ENCODE measurements at regions not wholly inside any gene's neighbourhood (a gene's known extent, or its start where the extent isn't known, plus 50 kb on each side); places are given as distances from the start of the nearest gene placed in this dataset.
A peak's percentile ranks its signal among the peaks of the same experiment; 100 is the strongest.

DNA sequence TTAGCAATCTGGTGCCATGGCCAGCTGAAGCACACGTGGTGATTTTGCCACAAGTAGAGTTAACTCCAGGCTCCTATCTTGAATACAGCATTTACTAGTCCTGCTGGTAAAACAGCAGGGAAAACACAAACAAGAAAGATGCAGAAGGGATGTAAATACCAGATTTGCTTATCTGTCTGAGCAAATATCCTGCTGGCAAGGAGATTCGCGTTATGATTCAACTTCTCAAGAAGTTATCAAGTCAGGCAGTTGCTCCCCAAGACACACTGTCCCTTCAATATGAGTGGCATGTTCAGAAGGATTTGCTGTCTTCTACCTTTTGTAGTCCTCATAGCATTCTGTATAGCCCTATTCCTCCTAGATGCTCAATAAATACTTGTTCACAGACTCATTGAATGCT, 171.2 kb upstream of the EGLN3 start:
- DNase-seq = no peak

DNA sequence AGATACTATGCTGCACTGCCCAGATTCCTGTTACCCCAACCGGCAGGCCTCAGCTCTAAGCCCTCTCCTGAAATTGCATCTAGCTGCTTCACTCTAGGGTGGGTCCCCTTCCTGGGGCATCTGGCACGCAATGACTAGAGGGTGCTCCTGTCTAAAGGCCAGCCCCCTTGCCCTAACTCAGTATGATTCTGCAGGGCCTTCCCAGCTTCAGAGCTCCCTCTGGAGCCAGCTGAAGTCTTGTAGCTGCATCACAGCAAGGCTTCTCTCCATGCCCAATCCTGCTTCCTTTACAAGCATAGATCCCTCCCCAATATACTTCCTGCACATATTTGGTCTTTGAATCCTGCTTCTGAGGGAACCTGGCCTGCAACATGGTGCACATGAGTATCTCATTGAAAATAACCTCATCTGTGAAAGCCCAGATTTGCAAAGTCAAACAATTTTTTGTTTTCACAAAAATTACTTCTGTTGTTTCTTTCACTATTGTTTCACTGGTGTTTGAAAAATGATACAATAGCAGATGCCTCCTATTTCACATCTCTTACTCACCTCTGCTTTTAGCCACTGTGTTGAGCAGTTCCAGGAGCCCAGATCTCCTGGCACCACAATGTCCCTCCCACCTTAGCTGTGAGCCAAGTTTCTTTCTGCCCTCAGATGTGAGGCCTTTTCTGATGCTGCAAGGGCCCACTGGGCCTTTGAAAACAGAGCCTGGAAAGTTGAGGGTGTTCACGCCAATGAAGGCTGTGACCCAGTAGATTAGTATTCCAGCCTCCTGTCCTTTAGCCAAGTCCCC, 169.5 kb upstream of the EGLN3 start:
- no peak for DNase-seq

DNA sequence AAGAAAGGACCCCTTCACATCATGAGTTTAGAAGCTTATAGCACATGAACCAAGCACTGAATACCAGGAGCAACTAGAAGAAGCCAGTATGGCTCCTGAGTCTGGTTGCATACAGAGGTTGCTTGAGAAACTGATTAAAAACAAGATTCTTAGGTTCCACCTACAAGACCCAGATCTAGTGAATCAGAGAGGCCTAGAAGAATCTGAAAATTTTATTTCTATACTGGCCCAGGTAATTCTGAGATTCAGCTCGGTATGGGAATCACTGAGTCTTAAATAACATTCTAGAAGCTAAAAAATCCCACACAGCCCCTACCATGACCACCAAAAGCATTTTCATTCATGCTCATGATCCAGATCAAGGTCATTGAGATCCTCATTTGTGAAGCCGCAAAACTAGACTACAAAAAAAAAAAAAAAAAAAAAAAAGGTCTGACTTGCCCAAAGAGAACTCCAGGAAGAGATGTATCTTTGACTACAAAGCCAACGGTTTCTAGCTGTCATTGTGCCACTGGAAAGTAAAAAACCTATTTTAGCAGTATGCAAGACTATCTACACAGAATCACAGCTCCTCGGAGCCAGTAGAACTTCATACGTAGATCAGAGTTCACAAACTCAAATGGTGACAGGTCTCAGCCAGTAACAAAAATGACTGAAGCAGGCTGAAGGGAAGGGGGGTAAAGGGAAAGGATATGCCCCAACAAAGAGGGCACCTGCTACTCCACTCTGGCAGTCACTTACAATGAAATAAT, 168.4 kb upstream of the EGLN3 start:
- DNase-seq = no peak

DNA sequence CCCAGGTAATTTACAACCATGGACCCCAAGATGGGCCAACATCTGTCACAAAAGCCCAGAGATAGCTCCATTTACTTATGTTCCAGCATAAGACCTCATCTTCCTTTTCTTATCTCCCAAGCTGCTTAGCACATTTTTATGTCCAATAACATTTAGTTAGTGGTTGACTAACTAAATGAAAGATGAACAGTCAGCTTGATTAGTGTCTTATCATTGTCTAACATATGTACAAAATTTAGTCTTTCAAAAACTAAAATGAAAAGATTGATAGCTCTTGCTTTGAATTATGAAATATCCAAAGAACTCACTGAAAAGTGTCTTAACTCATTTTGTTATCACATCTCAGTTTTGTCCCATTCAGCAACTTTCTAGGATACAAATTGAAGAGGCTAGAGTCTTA, 163.1 kb upstream of the EGLN3 start:
- DNase-seq = no peak

DNA sequence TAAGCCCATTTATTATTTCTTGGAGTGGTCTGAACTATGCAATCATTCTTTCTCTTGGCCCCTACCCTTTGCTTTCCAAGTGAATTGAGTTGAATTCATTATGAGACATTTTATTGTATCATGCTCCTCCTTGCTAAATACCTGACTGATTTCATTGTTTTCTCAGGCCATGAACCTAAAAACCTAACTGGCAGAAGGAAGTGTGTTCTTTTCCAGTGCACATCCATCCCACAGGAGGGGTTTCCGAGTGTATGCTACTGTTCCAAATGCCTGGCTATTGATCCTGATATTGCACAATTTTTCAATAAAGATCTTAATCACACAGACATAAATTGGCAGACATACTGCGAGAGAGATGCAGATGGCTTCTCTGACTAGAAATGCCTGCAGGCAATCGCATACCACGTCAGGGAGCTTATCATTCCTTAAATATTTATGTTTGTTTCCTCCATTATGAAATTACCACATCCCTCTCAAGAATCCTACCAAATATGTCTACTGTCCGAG, 162.2 kb upstream of the EGLN3 start:
- DNase-seq = no peak

DNA sequence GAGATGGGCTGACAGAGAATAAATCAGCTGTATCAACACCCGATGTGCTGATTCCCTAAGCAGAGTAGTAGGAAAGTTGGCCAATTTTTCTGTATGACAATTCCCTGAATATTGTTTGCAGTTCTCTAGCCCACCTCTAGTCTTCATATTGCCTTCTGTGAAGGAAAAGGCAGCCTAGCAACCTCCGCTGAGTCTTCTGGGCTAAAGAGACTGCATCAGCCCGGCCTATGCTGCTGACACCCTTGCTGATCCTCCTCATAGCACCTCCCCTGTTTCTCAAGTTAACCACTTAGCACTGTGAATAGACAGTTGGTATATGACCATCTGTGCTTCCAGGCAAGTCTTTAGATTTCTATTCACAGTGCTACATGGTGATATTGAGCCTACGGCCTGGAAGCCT, 161.1 kb upstream of the EGLN3 start:
- DNase-seq = no peak

DNA sequence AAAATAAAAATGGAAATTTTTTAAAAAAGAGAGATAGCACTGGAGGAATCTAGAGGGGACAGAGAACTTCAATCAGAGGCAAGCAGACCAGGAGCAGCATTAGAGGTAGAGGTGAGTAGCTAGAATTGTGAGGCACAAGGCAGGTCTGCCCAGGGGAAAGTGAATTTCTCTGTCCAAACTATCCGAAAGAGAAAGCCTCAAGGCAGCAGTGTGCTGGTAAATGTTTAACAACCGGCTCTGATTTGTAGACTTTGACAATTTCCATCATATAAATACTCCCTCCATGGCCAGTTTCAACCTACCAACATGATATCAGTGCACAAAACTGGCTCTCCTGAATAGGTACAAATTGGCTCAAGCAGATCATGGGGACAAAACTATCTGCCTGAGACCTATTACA, 160.6 kb upstream of the EGLN3 start:
- no peak for DNase-seq

DNA sequence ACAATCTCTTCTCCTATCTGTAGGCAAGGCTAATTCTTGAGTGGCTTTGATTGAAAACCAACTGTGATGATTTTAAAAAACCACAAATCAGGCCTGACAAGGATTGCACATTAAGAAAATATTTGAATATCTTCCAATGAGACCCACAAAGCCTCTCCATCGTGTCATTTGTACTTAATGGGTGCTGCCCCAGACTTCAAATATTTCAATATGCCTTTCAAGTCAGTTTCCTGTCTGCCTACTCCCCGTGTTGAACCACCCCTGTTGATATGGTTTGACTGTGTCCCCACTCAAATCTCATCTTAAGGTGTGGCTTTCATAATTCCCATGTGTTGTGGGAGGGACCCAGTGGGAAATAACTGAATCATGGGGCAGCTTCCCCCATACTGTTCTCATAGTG, 159.7 kb upstream of the EGLN3 start:
- DNase-seq = no peak

DNA sequence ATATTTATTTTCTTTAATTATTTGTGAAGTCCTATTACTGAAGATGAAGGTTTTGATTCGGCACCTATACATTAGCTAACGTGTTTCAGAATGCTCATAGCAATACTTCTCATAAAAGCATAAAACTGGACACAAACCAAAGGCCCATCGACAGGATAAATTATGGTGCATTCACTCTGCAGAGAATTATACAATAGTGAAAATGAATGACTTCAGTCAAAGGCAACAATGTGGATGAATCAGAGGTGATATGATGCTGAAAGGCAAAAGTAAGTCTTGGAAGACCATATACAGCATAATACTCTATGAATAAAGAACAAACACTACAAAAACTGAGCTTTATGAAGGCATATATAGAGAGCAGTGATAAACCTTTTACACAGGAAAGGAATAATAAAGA, 156.6 kb upstream of the EGLN3 start:
- DNase-seq = no peak

DNA sequence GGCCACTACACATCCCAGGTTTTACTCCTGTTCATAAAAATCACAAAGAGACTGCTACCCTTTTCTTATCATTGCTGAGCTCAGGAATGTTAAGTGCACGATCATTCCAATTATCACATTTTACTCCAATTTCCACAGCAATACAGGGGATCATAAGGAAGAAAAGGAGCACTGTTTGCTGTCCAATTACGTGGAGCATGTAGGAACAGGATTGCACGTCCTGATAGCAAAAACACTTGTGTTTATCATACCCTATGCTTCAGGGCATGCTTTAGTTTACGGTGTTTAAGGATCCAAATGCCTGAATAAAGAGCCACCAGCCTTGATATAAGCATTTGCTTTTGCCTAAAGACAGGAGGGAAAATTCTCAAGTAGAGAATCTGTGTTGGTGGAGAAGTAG, 155.4 kb upstream of the EGLN3 start:
- no peak for DNase-seq

DNA sequence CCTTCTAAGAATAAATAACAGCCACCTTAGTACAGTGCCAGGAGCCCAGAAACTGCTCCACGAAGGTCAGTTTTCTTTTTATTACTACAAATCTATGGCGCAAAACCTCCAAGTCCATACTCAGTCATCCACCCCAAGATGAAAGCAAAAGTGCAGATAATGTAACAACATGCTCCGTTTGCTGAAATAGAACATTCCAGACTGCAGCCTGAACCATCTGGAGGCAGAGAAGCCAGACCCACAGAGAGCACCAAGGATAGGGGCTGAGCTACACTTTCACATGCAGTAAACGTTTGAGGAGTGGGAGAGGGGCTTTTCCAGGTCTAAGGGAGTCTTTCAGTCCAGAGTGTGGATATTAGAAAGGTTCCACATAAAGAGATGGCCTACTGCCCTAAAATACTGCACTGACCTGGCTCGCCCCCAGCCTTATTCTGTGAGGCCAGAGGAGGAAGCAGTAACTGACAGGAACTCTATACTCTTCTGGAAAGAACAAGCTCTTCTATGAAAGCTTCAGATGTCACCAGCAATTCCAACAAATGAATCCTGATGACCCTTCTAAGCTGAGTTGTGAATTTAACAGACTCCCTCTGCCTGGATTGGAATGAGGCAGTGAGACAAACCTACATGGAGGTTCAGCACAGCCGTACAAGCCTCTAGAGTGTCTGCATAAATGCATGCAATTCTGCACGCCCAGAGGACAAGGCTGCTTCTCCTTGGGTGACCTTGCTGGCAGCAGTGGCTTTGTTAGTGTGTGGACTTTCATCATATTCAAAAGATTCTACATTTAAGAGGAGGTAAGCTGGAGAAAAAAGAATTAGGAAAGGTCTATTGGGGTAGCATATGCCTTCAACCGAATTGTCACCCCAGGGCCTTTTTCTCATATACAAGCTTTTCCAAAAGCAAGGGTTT, 153.9 kb upstream of the EGLN3 start:
- DNase-seq = no peak

DNA sequence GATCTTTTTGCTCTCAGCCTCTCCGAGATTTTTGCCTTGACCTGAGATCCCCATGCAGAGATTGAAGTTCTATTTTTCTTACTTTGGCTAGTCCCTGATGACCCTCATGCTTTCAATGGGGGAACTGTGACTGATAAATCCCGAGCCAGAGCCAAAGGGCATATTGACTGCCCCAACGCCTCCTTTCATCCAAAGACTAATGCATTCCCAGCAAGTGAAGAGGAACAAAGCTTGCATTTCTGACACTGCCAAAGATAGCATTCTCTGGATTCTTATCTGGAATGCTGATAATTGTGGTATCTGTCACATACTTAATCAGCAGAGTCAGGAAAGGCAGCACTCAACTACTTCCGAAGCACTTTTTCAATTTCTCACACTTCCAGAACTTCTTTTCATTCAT, 152.3 kb upstream of the EGLN3 start:
- no peak for DNase-seq

DNA sequence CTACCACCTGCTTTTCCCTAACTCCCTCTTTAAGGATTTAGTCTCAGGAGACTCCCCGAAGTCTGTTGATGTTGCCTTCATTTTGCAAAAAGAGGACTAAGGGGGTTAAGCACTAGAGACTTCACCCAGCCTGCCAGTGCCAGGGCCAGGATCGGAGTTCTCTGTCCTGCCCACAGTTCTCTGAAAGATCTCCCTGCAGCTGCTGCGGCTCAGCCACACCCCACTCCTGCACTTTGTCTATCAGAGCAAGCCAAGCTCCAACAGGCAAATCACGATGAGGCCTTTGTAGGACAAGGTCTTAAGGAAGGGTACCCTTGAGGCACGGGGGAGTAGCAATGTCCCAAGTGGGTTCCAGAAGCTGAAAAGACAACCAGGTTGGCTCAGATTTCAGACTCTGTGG, 148.8 kb upstream of the EGLN3 start:
- no peak for DNase-seq

DNA sequence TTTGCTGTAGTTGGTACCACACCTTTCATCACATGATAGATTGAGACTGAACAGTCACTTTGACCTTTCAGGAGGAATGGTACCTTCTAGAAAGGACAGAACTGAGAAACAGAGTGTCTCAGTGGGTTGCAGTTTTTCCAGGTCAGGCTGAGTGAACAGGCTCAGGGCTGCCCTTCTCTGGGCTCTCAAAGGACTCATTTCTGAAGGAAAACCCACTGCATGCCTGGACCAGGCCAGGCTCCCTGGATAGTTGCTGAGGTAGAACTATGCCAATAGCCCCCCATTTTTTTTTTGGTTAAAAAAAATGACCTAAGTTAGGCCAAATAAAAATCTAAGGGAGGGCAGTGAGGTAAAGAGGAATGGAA, 148.1 kb upstream of the EGLN3 start:
- no peak for DNase-seq

DNA sequence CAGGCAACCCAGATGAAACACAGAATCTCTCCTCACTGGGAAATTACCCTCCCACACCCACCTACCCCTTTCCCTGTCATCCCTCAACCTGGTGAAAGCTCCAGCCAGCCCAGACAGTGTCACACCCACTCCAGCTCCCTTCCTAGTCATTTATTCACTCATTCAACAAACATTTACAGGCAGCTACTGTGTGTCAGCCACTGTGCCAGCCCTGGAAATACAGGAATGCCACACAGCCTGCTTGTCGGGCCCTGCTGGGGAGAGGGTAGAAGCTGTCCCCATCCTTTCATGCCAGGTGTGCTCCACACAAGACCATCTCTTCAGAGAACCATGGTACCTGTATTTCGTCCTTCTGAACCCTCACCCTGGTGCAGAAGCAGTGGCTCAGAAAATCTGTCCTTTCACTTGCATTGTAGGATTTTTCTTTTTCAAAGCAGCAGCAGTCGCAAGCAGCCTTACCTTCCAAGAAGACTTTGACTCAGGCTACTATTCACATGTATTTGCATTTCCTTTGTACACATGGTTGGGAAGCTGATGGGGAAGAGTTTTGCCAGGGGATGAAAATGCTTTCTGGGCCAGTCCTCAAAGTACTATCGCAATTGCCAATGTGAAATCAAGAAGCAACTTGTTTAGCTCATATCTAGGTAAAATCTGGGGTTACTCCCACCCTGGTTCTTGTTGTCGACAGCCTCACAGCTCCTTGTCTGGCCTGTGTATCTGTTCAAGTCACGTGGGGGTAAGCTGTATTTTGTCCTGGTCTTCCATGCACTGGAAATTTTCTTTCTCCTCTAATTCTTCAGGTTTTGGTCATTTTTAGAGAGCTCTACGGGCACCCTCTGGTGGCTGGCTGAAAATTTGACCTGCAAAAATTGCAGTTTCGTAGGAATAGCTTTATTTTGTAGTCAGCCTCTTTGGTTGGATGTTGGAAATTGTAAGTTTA, 147.4 kb upstream of the EGLN3 start:
- DNase-seq = peak; percentile 15

DNA sequence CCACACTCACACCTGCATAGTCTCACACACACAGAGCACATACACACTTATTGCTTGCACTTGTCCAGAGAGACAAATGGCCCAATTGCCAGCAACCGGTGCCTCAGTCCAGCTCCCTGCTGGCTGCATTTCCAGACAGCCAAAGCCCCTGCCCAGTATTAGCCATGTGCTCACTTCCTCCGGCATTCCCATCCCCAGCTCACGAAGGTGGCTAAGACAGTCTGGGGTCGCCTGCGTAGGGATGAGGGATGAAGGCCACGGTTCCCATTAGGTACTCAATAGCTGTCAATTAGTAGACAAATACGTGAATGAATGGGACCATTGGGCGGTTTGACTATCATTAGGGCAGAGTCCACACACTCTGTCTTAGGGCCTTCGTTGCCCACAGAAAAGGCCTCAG, 146.8 kb upstream of the EGLN3 start:
- DNase-seq = no peak

DNA sequence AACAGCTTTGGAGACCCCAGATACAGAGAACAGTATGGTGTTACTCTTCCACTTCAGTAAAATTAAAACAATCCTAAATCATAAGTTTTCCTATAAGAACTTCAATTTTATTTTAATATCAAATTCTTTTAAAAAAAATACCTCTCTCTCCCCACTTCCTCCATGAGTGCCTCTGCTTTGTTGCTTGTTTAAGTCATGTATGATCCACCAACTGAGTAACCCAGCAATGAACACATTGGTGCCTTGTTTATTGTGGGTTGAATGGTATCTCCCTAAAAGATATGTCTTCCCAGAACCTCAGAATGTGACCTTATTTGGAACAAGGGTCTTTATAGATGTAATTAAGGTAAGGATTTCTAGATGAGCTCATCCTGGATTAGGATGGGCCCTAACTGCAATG, 143.5 kb upstream of the EGLN3 start:
- DNase-seq = no peak

DNA sequence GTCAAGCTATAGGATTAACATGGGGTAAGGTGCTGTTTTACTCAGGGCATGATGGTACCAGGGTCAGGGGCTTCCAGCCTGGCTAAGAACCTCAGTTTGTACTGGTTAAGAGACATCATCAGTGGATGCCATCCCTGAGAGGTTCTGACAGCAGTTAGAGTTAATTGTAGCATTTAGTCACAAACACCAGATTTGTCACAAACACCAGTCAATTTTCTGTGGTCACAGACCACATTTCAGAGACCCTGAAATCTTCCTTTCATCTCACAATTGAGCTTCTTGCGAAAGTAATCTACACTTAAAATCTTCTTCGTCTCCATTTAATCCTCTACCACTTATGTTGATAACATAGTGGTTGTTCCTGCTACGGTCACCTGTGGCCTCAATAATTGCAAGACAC, 143.0 kb upstream of the EGLN3 start:
- DNase-seq = no peak

DNA sequence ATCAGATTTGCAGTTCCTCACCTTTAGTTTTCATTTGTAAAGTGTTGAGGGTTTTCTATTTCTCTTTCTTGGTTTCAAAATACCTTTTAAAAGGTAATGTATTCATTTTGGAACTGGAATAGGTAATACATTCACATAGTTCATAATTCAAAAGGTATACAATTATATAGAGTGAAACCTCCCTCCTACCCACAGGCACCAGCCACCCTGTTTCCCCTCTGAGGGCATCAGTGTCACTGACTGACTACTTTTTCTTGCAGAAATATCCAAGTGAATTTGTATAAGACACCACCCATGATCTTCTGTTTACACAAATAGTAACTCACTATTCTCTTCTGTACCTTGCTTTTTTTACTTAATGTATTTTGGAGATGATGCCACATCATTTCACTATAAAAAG, 139.6 kb upstream of the EGLN3 start:
- DNase-seq = no peak

DNA sequence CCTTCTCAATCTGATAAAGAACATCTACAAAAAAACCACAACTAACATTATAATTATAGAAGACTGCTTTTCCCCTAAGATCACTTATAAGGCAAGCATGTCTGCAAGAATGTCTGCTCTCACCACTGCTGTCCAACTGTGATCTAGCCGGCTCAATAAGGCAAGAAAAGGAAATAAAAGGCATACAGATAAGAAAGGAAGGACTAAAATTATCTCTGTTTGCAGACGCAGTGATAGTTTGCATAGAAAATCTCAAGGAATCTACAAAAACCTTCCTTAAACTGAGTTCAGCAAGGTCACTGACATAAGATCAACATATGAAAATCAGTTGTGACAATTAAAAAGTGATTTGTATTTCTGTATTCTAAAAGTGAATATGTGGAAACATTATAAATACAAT, 138.0 kb upstream of the EGLN3 start:
- DNase-seq = no peak

DNA sequence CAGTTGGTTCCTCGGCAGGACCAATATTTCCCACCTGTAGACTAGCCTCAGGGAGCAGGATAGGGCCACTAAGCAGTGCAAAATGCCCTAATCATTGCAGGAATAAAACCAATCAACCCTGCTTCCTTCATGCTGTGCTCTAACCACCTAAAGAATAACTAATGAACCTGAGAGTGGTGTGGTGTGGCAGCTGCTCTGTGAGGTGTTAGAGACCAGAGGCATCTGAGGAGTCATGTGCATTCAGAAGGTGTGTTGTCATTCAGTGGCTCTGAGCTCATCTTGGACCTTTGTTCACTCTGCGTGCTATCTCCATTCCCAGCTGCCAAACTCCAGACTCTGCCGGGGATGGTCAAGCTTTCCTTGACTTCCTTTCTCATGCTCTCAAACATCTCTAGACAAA, 136.7 kb upstream of the EGLN3 start:
- no peak for DNase-seq

DNA sequence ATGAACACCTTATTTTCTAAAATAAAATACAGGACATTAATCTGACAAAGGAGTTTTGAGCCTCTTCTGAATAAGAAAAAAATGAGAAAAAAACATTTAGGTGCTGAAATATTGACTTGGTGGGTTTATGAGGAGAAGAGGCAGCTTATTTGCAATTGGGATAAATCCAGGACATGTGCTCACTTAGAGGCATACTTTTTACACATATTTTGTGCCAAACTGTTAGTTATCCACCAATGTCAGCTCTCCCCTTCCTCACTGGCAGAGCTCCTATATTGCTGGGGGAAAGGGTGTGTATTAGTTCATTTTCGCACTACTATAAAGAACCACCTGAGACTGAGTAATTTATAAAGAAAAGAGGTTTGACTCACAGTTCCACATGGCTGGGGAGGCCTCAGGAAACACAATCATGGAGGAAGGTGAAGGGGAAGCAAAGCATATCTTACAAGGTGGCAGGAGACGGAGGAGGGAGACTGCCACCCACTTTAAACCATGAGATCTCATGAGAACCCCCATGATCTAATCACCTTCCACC, 135.4 kb upstream of the EGLN3 start:
- no peak for DNase-seq

Measured in NCI-H774 (cell line).